CMK (cell line): ENCODE measurements at regions not wholly inside any gene's neighbourhood (a gene's known extent, or its start where the extent isn't known, plus 50 kb on each side); places are given as distances from the start of the nearest gene placed in this dataset.
"Not testable (repeated sequence)": the region's sequence is repeated elsewhere in the genome, so short reads cannot be mapped to it uniquely, and the experiment has no call there.

Source experiments
- DNase-seq: peaks from one replicate; pipeline ENCODE4 v3.0.0-alpha.2; 2010; ENCODE audit warnings: low read depth

DNA sequence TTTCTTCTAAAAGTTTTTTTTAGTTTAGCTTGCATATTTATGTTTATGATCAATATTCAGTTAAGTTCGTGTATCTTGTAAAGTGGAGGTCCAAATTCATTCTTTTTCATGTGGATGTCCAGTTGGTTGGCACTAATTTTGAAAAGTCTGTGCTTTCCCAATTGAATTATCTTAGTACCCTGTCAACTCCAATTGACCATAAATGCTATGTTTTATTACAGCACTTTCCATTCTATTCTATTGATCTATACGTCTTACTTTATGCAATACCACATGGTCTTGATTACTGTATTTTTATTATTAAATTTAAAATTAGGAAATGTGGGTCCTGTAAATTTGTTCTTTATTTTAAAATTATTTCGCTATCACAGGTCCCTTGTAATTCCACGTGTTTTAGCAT, 837.6 kb upstream of the SLC10A2 start:
- no peak for DNase-seq

DNA sequence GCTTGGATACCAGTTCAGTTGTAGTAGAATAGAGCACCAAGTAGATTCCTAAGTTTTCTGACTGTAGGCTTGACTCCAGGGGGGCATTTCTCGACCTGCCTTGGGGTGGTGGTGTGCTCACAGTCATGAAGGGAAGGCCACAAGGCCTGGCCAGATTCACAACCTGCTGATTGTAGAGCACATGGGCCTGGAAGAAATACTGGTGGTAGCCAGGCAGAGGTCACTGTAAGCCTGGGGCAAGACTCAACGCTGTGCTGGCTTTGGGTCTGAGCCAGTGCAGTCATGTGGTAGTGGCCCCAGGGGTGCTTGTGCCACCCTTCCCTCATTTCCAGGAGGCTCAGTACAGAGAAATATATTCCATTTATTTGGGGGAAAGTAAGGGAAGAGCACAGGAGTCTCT, 832.3 kb upstream of the SLC10A2 start:
- no peak for DNase-seq

DNA sequence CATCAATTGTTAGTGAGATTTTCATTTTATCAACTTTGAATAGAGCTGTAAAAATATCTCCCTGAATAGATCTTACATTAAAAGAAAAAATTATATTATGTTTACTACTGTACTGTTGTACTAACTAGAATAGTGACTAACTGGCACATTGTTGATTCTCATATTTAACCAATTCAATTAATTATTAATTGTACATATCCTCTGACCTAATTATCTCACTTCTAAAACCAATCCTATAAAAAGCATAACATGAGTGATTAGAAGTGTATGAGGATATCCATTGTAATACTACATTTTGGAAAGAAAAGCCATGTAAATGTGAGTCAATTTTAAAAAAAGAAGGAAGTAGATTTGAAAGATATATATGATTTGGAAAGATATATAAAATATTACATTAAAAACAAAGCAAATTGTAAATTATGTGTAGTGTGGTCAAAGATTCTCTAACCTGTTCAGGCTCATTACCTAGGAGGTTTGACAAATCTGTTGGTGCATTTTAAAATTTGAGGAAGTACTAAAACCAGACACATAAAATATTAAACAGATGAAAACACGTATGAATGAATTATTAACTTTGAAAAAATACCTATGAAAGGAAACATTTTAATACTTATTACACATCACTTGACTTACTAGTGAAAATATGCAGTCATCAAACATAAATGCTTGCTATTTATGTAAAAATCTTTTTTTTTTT, 829.8 kb upstream of the SLC10A2 start:
- DNase-seq: no peak

DNA sequence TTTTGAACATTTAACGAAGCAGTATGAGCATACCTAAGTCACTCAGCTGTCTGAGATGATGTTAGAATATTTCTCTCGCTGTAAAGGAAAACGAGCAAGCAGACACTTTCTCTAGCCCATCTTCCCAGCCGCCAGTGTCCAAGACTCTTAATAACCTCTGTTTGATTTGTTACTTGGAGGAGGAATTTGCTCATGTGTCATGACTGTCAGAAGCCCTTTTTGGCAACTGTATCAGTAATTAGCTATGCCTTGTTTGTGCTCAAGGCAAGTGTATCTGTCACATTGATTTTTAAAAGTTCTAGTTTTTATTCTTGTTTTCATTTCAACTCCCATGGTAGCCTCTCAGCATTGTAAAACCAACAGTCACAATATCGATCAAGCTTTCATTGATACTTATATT, 828.4 kb upstream of the SLC10A2 start:
- DNase-seq: no peak

DNA sequence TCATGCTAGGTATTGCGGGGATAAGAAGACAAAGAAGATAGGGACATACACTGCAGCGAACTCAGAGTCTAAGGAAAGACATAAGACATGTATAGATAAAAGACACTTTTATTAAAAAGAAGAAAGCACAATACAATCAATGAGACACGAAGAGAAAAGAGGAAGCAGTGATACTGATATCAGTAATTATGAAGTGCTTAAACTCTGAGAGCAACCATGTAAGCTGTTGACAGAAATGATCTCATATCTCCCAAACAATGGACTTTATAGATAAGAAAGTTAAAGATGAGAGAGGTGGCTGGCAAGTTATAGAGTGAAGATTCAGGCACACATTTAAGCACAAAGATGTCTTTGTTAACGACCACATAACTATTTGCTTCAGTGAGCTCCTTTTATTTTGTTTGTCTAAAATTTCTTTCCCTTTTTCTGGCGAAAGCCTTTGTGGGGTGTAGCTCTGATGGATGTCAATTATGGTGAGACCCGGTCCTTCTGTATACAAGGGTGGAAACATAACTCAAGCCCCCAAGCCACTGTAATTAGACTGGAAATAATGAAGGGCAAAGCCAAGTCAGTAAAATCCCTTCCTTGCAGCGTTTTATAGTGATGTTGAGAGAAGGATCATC, 818.0 kb upstream of the SLC10A2 start:
- no peak for DNase-seq

DNA sequence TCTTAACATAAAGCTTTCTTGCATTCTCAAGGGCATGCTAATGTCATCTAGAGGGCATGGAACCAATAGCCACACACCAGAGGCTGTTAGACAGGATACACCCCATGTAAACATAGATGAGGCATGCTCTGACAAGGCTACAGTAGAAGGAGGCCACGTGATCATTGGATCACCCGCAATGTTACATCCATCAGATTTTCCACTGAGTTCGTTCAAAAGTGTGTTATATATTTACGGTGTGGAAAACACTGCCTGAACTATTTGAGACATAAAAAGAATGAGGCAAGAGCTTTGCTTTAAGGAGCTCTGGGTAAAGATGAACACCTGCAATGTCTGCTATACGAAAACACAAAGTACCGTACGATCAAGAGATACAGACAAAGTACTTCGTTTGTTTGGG, 817.5 kb upstream of the SLC10A2 start:
- no peak for DNase-seq

DNA sequence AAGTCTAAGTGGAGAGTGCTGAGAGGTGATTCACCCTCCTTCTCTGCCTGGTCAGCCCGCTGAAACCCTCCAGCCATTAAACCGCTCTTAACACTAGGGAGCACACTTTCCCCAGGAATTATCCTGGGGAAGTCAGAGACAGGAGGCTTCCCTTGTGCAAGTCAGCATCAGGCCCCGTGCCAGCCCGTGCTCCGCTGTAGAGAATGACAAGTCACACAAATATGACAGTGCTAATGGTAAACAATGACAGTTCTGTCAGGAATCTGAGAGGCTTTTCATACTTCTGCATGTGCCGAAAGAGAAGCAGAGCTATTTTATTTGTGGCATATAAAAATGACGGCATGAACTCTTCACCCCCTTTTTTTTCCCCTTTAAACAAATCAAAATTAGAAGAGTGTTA, 816.9 kb upstream of the SLC10A2 start:
- no peak for DNase-seq

DNA sequence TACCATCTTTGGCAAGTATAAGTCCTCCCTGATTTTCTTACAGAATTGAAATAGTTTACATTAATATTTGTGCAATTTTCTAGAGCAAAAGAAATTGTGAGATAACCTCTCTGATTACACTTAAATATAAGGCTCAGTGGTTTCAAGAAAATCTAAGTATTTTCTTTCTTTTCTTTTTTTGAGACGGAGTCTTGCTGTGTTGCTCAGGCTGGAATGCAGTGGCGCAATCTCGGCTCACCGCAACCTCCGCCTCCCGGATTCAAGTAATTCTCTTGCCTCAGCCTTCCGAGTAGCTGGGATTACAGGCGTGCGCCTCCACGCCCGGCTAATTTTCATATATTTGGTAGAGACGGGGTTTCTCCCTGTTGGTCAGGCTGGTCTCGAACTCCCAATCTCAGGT, 813.9 kb upstream of the SLC10A2 start:
- not testable (repeated sequence) for DNase-seq

DNA sequence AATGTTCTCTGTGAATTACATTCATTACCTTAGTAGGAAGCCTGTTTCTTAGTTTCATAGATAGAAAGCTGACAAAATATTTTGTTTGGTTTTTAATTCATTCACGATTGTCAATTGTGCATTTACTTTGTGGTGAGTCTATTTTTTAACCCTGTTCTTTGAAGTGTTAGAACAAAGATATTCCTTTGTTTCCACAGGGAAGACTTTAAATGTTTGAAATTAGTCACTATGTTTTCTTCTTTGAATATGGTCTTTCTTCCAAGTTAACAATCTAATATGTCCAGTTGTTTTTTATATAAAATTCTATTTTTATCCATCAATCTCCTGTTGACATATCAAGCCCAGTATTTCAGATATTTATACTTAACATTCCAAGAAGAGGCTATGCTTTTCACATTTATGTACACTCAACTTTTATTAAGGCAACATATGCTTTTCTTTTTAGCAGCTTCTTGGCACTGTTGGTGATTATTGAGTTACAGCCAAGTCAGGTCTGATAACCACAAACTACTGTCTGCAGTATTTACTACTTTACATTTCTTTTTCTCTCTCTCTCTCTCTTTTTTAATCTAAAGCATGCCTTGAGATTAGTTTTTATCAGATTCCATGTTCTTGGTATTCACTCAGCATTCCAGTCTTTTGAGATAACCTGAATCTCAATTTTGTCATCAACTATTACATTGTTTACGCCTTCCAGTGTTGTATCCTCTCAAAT, 812.8 kb upstream of the SLC10A2 start:
- no peak for DNase-seq

DNA sequence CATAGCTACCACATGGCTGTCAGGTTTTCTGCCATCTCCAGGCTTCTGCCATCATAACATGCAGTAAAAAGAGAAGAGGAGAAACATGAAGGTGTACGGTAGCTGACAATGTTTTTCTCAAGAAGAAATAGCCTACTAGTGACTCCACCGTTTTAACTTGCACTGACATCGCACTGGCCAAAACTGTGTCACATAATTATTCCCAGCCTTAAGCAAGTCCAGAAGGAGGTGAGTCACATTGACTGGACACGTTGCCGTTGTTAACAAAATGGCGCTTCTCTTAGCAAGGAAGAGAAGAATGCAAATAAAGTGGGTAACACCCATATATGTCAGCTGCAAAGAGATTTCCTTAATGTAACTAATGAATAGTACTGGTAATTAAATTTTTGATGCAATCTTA, 810.4 kb upstream of the SLC10A2 start:
- DNase-seq: no peak

DNA sequence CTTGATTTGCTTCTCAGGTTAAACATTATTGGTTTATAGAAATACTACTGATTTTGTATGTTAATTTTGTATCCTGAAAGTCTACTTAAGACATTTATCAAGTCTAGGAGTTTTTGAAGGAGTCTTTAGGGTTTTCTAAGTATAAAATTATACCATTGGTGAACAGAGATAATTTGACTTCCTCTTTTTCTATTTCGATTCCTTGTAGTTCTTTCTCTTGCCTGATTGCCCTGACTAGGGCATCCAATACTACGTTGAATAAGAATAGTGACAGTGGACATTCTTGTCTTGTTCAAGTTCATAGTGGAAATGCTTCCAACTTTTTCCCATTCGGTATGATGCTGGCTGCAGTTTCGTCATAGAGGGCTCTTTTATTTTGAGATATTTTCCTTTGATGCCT, 807.5 kb upstream of the SLC10A2 start:
- no peak for DNase-seq

DNA sequence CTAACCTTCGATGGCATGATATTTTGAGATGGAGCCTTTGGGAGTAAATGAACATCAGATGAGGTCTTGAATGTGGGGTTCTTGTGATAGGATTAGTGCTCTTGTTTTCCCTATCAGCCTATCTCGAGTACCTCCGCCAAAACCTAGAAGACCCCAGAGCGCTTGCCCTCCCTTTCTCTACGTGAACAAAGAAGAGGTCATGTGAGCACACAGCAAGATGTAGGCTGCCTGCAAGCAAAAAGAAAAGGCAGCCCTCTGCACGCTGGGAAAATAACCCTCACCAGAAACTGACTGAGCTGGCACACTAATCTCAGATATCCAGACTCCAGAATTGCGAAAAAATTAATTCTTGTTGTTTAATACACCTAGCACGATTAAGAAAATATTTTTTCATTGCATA, 799.8 kb upstream of the SLC10A2 start:
- no peak for DNase-seq

DNA sequence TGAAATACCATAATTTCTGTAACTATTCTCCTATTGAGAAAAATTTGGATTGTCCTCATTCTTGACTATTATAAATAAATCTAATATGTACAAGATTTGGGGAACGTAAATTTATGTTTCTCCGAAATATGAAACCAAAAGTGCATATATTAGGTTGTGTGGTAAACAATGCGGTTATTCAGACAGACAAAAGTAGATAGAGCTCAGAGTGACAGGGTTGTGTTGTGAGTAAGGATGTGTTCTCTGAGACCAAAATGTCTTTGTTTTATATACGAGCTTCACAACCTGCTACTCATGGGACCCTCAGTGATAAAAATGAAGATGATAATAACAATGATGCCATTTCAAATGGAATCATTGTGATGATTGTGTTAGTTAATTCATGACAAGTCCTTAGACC, 796.3 kb upstream of the SLC10A2 start:
- no peak for DNase-seq

DNA sequence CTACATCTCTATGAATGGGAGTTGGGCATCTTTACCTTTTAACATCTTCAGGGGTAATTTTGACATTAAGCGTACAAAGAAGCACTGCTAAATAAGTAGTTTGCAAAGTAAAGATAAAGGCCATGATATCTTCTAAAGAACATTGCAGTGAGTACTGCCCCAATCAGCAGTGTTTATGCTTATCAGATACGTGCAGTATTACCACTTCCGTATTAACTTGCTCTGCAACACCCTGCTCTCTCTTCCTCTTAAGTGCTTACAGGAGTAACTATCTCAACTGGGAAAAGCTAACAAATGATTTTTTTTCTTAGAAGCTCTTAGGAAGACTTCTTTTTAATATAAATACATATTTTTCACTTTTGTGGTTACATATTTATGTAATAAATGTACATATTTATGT, 793.7 kb upstream of the SLC10A2 start:
- DNase-seq: peak; percentile 70

DNA sequence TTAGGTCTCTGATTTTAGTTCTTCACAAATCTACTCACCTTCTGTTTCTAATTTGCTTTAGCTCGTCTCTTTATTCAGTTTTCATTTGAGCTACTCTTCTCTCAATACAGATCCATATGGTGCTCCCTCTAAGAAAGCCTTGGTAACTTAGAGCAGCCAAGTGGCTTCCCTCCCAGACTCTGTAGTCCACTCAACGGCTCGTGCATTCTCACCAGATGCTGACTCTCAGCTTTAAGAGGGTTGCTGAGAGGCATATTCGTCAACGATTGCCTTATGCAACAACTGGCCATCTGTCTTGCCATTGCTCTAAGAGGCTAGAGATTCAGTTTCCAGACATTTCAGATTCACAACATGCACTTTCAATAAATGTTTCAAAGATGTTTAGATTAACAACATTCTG, 785.8 kb upstream of the SLC10A2 start:
- DNase-seq: no peak

DNA sequence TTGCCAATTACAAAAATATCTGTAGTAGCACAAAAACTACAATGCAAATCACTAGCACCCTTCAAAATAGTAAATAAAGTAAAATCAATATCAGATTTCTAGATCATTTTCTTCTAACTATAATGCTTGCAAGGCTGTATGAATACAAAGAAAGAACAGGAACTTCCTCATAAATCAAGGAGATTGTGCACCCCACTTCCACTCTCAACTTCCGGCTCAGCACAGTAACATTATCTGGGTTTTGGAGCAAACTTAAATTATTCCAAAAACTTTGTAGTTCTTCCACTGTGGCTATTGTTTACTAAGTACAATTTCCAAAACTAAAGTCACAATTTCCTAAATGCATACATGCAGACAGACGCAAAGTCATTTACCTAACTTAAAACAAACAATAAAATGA, 778.3 kb upstream of the SLC10A2 start:
- no peak for DNase-seq

DNA sequence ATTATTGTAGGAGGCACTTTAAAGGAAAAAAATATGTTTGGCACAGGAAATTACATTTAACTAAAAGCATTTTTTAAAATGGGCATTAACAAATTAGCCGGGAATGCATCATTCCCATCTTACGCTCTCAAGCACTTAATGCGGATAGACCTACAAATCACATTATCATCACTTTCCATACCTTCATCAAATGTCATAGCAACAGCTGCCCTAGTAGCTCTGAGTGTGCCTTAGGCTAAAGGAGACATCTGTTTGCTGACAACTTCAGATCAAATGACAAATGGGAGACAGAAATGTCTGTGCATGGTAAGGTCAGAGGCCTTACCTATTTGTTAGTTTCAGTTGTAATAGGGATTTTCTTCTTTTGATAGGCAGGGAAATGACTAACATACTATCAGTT, 773.2 kb upstream of the SLC10A2 start:
- DNase-seq: no peak

DNA sequence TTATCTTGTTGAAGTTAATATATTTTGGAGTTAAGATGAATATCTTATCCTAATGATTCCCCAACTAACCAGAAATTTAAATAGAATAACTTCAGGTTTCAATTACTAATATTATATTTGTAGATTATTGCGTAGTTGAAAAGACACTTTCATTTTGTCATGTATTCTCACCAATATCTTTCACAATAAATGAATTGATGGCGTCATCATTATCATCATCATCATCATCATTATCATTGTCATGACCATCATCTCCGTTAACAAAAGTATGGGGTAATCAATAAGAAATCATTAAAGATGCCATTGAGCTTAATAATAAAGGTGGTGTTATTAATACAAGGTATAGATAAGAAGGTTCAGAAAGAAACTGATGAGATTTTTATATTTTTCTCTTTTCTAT, 768.8 kb upstream of the SLC10A2 start:
- no peak for DNase-seq

DNA sequence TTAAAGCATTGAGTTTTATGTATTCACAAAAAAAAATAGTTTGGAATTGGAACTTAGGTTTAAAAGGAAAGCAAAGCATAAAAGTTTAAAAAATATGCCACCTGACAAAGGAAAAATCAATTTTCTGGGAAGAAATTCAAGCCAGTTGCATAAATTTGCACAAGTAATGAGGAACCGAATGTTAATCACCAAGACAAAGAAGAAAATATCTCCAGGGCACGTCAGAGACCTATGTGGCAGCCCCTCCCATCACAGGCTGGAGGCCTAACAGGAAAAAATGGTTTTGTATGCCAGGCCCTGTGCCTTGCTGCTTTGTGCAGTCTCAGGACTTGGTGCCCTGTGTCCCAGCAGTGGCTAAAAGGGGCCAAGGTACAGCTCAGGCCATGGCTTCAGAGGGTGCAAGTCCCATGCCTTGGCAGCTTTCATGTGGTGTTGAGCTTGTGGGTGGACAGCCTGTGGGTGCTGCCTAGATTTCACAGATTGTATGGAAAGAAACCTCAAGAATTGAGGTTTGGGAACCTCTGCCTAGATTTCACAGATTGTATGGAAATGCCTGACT, 767.2 kb upstream of the SLC10A2 start:
- no peak for DNase-seq

DNA sequence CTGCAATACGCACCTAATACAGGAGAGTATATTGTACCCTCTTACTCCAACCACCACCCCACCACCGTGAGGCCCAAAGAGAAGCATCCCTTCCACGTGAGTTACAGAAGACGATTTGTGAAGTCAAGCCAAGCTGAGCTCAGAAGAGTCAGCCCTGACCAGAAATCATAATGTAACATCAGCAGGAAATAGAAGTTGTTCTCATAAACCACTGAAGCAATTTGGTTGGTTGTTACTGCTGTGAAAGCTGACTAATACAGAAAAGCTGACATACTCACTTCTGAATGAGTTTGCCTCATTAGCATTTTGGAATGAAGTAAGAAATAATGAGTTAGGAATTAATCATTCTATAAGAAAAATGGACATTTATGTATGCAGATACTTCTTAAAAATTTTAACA, 749.4 kb upstream of the SLC10A2 start:
- DNase-seq: no peak

DNA sequence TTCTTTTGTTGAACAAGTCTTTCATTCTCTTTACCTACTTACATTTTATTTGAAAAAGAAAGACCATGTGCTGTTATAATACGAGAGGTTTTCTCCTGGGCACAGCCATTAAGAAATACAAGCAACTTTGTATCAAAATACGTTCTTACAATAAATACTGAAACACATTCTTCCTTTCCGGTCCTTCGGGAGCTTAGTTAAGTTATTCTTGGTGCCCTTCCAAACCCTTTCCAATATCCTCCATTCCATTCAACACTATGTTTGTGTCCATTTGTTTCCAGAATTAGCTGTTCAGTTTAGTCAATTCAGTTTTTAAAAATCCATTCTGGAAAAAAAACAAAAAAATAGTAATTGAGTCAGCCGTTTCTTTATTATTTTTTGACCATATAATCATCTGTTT, 746.8 kb upstream of the SLC10A2 start:
- DNase-seq: no peak

DNA sequence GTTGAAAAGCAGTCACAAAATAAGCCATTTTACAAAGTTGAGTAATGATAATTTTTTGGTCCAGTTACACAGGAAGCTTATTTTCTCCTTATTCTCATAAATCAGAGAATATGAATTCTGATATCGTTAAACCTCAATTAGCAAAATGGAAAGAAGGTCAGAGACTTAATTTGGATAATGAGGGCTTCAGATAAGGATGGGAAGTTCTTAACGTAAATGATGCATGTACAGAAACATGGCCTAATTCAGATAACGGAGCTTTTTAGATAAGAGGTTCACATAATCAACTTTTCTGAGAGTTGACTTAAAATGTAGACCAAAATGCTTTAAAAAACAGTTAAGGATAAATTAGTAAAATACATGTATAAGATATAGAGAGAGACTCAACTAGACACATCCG, 746.3 kb upstream of the SLC10A2 start:
- DNase-seq: no peak

DNA sequence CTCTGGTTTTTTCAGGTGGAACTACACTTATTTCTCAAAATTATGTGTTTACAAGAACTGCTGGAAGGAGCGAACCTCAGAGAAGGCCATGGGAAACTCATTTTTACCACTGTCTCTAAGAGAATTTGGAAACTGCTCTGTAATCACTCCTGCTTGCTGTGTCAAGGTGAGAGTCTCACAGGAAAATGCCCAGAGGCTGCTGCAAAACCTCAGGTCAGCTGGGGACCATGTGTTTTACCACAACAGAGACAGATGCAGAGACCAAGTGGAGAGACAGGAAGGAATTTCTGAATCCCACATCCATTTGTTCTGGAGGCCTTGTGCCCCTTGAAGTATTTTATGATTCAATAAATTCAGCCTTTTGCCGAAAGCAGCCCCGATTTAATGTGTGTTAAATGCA, 743.8 kb upstream of the SLC10A2 start:
- DNase-seq: no peak
